Ovary (tissue), 7 donors: ENCODE measurements at regions not wholly inside any gene's neighbourhood (a gene's known extent, or its start where the extent isn't known, plus 50 kb on each side); places are given as distances from the start of the nearest gene placed in this dataset.

Source experiments
- DNase-seq, 5 donors: peaks; one replicate each; pipeline ENCODE4 v3.0.0-alpha.2; 2019 to 2020
- H3K27ac ChIP-seq, 2 donors: fragments of 200-600 bp; one replicate each; pipeline versions ENCODE4 v1.5.1 to v1.8.0; 2019 to 2022
- H3K27me3 ChIP-seq: fragments of 200-600 bp; one replicate; pipeline ENCODE4 v1.8.0; 2022
- H3K36me3 ChIP-seq: fragments of 200-600 bp; sonication (generic); one replicate; pipeline ENCODE4 v1.5.1; 2019
- H3K4me1 ChIP-seq: one replicate; pipeline ENCODE4 v1.8.1; 2013; ENCODE audit warnings: mild to moderate bottlenecking, moderate library complexity; ENCODE audit not compliant: insufficient read depth
- H3K4me3 ChIP-seq: fragments of 200-600 bp; sonication (generic); one replicate; pipeline ENCODE4 v1.5.1; 2017
- H3K9me3 ChIP-seq, 2 donors: fragments of 200-600 bp in 1 of 2; sonication (generic) in 1 of 2; one replicate each; pipeline versions ENCODE4 v1.5.1 to v1.8.1; 2013 to 2019; ENCODE audit warnings: mild to moderate bottlenecking in 1 of 2, moderate library complexity in 1 of 2
- CTCF ChIP-seq, 3 donors: fragments of 450-650 bp in 2 of 3; fragments of 200-600 bp in 1 of 3; IDR thresholded peaks; one replicate each; pipeline versions ENCODE4 v1.5.1 to v1.8.0; 2016 to 2022; ENCODE audit warnings: antibody characterized with exemption in 3 of 3, mild to moderate bottlenecking in 1 of 3
- EP300 ChIP-seq: sonication (generic); formaldehyde crosslinking; IDR thresholded peaks from one replicate; pipeline ENCODE4 v1.6.1; 2017; ENCODE audit warnings: antibody characterized with exemption
- POLR2A ChIP-seq: fragments of 450-650 bp; IDR thresholded peaks from one replicate; pipeline ENCODE4 v1.6.1; 2017; ENCODE audit warnings: antibody characterized with exemption, mild to moderate bottlenecking, moderate library complexity
- WGBS, 3 donors: extraction: QIAGEN DNeasy Blood & Tissue Kit in 1 of 3; methylation state at CpG; one replicate each; pipeline versions ENCODE4 v1.1.5 to v1.1.7; 2013 to 2017; 5-methylcytosine and 5-hydroxymethylcytosine counted together
- intact Hi-C, 4 donors: fragments of 100-400 bp; cut with DNase I; formaldehyde crosslinking; loops; one replicate each; pipeline versions ENCODE4 v1.11.0 to v1.15.1; 2022 to 2023
- donor health status: DM: no; HTN: no; CAD: no; lungs with moderate emphysema.
- donor health status: DM: no; HTN: no; CAD: no.
- donor health status: Bipolar disorder and iron deficiency.
- donor health status: DM: no; HTN: no; CAD: no.
- donor health status: DM: yes; HTN: yes; CAD: no.

- Histone ChIP-seq H3K4me3 (no peak overlapping the region), H3K27ac (no peak overlapping the region), H3K4me1 (peaks cover 3% of the 10 kb centered on the region), H3K9me3 (no peaks in the 10 kb centered on the region), H3K36me3 (no peaks in the 10 kb centered on the region), H3K27me3 (no peaks in the 10 kb centered on the region)
- WGBS, 3 donors: 75 to 80% (median 79%) methylated on average over 9 of the region's 9 CpGs
- DNase-seq: no peak
- intact Hi-C loops: no loop called here
- no peak for TF ChIP-seq POLR2A
- TF ChIP-seq EP300: no peak
- no peak for TF ChIP-seq CTCF (IDR thresholded peaks at IDR 0.05)
Measured at GRCh38 chr13:21237081-21237480, 60.6 kb downstream of the MRPL57 start.

- H3K27ac ChIP-seq: no peak overlapping the region
- H3K4me1 ChIP-seq: peaks cover 3% of the 10 kb centered on the region
- TF ChIP-seq POLR2A (no peak), EP300 (no peak), CTCF (IDR thresholded peaks at IDR 0.05) (no peak)
- no peaks in the 10 kb centered on the region for H3K36me3 ChIP-seq
- no peaks in the 10 kb centered on the region for H3K9me3 ChIP-seq
- no peak overlapping the region for H3K4me3 ChIP-seq
- WGBS, 3 donors: 49 to 70% (median 67%) methylated on average over 2 of the region's 2 CpGs
- DNase-seq: no peak
- no peaks in the 10 kb centered on the region for H3K27me3 ChIP-seq
- intact Hi-C loops: no loop called here
Measured at GRCh38 chr13:21238267-21238666, 61.8 kb downstream of the MRPL57 start.

GRCh38 chr13:21240586-21240985, 64.1 kb downstream of the MRPL57 start:
- no peaks in the 10 kb centered on the region for H3K27me3 ChIP-seq
- DNase-seq: no peak
- H3K9me3 ChIP-seq: no peaks in the 10 kb centered on the region
- H3K36me3 ChIP-seq: no peaks in the 10 kb centered on the region
- intact Hi-C loops: no loop called here
- 39 to 48% (median 48%) methylated on average over 8 of the region's 8 CpGs for WGBS, 3 donors
- no peak for TF ChIP-seq POLR2A
- TF ChIP-seq CTCF (IDR thresholded peaks at IDR 0.05): no peak
- no peak for TF ChIP-seq EP300
- H3K4me3 ChIP-seq: no peak overlapping the region
- H3K4me1 ChIP-seq: no peaks in the 10 kb centered on the region
- no peak overlapping the region for H3K27ac ChIP-seq

- Histone ChIP-seq H3K27me3 (no peaks in the 10 kb centered on the region), H3K4me3 (no peak overlapping the region), H3K27ac (no peak overlapping the region), H3K36me3 (no peaks in the 10 kb centered on the region), H3K9me3 (no peaks in the 10 kb centered on the region), H3K4me1 (no peaks in the 10 kb centered on the region)
- no peak for TF ChIP-seq CTCF (IDR thresholded peaks at IDR 0.05)
- no peak for TF ChIP-seq EP300
- TF ChIP-seq POLR2A: no peak
- DNase-seq: no peak
- intact Hi-C loops: no loop called here
- 82 to 86% (median 85%) methylated on average over 9 of the region's 9 CpGs for WGBS, 3 donors
Measured at GRCh38 chr13:21242236-21242635, 65.8 kb downstream of the MRPL57 start.
